Peyer's patch (tissue), 4 donors: ENCODE measurements at regions not wholly inside any gene's neighbourhood (a gene's known extent, or its start where the extent isn't known, plus 50 kb on each side); places are given as distances from the start of the nearest gene placed in this dataset.

Experiments
- CTCF ChIP-seq, 6 experiments: fragments of 450-650 bp in 4 of 6; fragments of 200-600 bp in 2 of 6; sonication (generic) in 1 of 6; IDR thresholded peaks; one replicate each; pipeline ENCODE4 v1.5.1; 2017 to 2019; ENCODE audit warnings: antibody characterized with exemption in 6 of 6, mild to moderate bottlenecking in 3 of 6, moderate library complexity in 1 of 6
- POLR2A ChIP-seq, 2 donors: fragments of 450-650 bp; IDR thresholded peaks; one replicate each; pipeline ENCODE4 v1.5.1; 2017; ENCODE audit warnings: antibody characterized with exemption in 2 of 2, mild to moderate bottlenecking in 2 of 2, moderate library complexity in 2 of 2

GRCh38 chrX:45794323-45794994 is 593.8 kb upstream of the DIPK2B start:
- TF ChIP-seq CTCF (IDR thresholded peaks at IDR 0.05) = no peak
- no peak for TF ChIP-seq POLR2A (IDR thresholded peaks at IDR 0.05)
